SK-N-SH (cell line): ENCODE measurements at regions not wholly inside any gene's neighbourhood (a gene's known extent, or its start where the extent isn't known, plus 50 kb on each side); places are given as distances from the start of the nearest gene placed in this dataset.

Source experiments
- EP300 ChIP-seq, 2 experiments: IDR thresholded peaks; 2 replicates each; pipeline versions ENCODE4 v1.4.0 to v1.6.1; 2012; ENCODE audit warnings: borderline replicate concordance in 1 of 2, low read depth in 1 of 2, low read length in 1 of 2
- EZH2phosphoT487 ChIP-seq: fragments of 200-600 bp; sonication (generic); IDR thresholded peaks from 2 replicates; pipeline ENCODE4 v1.6.1; 2017; ENCODE audit warnings: low read depth, mixed run types, mild to moderate bottlenecking, antibody characterized with exemption, moderate library complexity, borderline replicate concordance
- JUND ChIP-seq: IDR thresholded peaks from 2 replicates; pipeline ENCODE4 v1.4.0; 2012
- POLR2AphosphoS5 ChIP-seq: IDR thresholded peaks from 2 replicates; pipeline ENCODE4 v1.6.1; 2012; ENCODE audit warnings: low read depth, low read length
- TAF1 ChIP-seq: IDR thresholded peaks from 2 replicates; pipeline ENCODE4 v1.6.1; 2012; ENCODE audit warnings: low read depth, mild to moderate bottlenecking, low read length, moderate library complexity, borderline replicate concordance
- TEAD4 ChIP-seq: IDR thresholded peaks from 2 replicates; pipeline ENCODE4 v1.4.0; 2012; ENCODE audit warnings: mild to moderate bottlenecking, borderline replicate concordance; ENCODE audit not compliant: insufficient read depth
- TF ChIP-seq, protein P1 (sequence below): fragments of 200-600 bp; sonication (generic); IDR thresholded peaks from 2 replicates; pipeline ENCODE4 v1.6.1; 2017; ENCODE audit warnings: antibody characterized with exemption, mild to moderate bottlenecking, moderate library complexity
- TF ChIP-seq, protein P2 (sequence below): IDR thresholded peaks from 2 replicates; pipeline ENCODE4 v1.4.0; 2012; ENCODE audit warnings: low read depth

DNA sequence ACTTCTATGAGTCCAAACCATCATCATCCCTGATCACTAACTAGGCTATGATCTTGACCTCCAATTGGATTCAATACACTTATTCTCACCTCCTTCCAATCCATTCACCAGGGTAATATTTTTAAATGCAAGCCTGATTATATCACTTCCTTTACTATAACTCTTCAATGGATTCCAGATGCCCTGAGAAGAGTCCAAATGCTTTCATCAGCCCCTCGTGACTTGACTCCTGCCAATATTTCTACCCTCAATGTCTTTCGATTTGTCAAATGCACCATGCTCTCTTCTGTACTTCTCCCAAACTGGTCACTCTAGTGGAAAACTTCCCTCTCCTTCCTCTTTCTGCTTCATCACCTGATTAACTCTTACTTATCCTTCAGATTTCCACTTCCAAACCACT lies 70.8 kb downstream of the CD164 start:
- TF ChIP-seq, protein P1, sequence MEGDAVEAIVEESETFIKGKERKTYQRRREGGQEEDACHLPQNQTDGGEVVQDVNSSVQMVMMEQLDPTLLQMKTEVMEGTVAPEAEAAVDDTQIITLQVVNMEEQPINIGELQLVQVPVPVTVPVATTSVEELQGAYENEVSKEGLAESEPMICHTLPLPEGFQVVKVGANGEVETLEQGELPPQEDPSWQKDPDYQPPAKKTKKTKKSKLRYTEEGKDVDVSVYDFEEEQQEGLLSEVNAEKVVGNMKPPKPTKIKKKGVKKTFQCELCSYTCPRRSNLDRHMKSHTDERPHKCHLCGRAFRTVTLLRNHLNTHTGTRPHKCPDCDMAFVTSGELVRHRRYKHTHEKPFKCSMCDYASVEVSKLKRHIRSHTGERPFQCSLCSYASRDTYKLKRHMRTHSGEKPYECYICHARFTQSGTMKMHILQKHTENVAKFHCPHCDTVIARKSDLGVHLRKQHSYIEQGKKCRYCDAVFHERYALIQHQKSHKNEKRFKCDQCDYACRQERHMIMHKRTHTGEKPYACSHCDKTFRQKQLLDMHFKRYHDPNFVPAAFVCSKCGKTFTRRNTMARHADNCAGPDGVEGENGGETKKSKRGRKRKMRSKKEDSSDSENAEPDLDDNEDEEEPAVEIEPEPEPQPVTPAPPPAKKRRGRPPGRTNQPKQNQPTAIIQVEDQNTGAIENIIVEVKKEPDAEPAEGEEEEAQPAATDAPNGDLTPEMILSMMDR: no peak
- no peak for TF ChIP-seq TEAD4
- TF ChIP-seq TAF1: no peak
- TF ChIP-seq, protein P2, sequence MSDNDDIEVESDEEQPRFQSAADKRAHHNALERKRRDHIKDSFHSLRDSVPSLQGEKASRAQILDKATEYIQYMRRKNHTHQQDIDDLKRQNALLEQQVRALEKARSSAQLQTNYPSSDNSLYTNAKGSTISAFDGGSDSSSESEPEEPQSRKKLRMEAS: no peak
- TF ChIP-seq JUND: no peak
- no peak for TF ChIP-seq POLR2AphosphoS5
- TF ChIP-seq EP300 (IDR thresholded peaks at IDR 0.05; ENCODE audit: borderline replicate concordance in 1 of 2, low read depth in 1 of 2, low read length in 1 of 2): no peak
- no peak for TF ChIP-seq EZH2phosphoT487
